ENCODE measurements at regions not wholly inside any gene's neighbourhood (a gene's known extent, or its start where the extent isn't known, plus 50 kb on each side); places are given as distances from the start of the nearest gene placed in this dataset.

GRCh38 chr4:104896660-104897645 lies 249.7 kb upstream of the TET2 start:
- TF ChIP-seq CTCF (IDR thresholded peaks at IDR 0.05) = no peak
- no peak for TF ChIP-seq POLR2A (IDR thresholded peaks at IDR 0.05)

All from adrenal gland (tissue), 5 donors.